ENCODE measurements at regions not wholly inside any gene's neighbourhood (a gene's known extent, or its start where the extent isn't known, plus 50 kb on each side); places are given as distances from the start of the nearest gene placed in this dataset.

DNA sequence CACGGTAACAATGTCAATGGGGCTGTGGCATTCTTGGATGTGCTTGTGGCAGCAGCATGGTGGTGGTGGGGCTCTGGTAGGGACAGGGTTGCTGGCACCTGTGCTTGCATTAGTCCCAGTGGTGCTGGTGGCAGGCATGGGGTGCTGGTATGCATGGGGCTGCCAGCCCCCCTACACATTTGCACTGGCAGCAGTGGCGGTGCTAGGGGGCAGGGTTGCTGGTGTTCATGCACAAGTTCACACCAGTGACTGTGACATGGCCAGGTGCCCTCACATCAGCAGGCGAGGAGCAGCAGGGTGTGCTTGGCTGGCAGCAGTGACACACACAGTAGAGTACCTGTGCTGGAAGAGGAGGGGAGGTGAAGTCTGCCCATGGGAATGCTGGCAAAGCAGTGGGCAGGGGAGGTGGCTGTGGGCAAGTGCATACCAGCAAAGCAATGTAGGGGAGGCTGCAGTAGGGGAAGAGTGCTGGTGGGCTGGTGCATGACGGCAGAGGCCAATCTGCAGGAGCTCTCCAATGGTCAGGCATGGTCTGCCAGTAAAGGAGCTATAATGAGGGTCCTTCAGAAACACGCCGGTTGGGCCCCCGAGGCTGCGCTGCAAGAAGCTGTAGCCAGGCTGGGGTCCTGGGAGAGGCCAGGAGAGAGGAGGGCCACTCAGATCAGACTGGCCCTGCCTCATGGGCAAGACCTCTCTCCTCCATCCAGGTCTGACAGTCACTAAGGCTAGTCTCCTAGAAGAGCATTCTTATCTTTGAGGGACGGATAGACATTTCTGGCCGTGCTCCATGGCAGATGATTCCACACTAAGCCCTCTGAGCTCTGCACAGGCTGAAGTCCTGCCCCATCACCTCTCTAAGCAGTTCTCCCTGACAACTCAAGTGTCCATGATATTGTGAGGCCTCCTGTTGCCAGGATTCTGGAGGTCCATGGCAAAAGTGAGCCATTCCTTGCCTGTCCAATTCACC is 406.4 kb downstream of the SEMA3D start:
- Mint-ChIP-seq H3K27ac (ENCODE audit: unreplicated experiment) (no peak overlapping the region), H3K4me1 (ENCODE audit: unreplicated experiment) (no peaks in the 10 kb centered on the region), H3K4me3 (ENCODE audit: unreplicated experiment) (no peak overlapping the region), H3K36me3 (ENCODE audit: low read depth, unreplicated experiment) (no peaks in the 10 kb centered on the region), H3K27me3 (ENCODE audit: unreplicated experiment) (no peaks in the 10 kb centered on the region), H3K9me3 (ENCODE audit: unreplicated experiment) (peaks cover 4% of the 10 kb centered on the region)
- no peak for DNase-seq (ENCODE audit: low spot score)
- no peak for TF ChIP-seq CTCF (IDR thresholded peaks at IDR 0.05; ENCODE audit: unreplicated experiment)

GRCh38 chr7:84757761-84758160 is 429.1 kb downstream of the SEMA3D start:
- Mint-ChIP-seq H3K4me3 (ENCODE audit: unreplicated experiment) (no peak overlapping the region), H3K27ac (ENCODE audit: unreplicated experiment) (no peak overlapping the region), H3K27me3 (ENCODE audit: unreplicated experiment) (no peaks in the 10 kb centered on the region), H3K9me3 (ENCODE audit: unreplicated experiment) (no peaks in the 10 kb centered on the region), H3K4me1 (ENCODE audit: unreplicated experiment) (no peaks in the 10 kb centered on the region), H3K36me3 (ENCODE audit: low read depth, unreplicated experiment) (no peaks in the 10 kb centered on the region)
- no peak for DNase-seq (ENCODE audit: low spot score)
- TF ChIP-seq CTCF (IDR thresholded peaks at IDR 0.05; ENCODE audit: unreplicated experiment) = no peak

GRCh38 chr7:84746353-84746752 is 440.5 kb downstream of the SEMA3D start:
- Mint-ChIP-seq H3K9me3 (ENCODE audit: unreplicated experiment) (no peaks in the 10 kb centered on the region), H3K27me3 (ENCODE audit: unreplicated experiment) (no peaks in the 10 kb centered on the region), H3K4me3 (ENCODE audit: unreplicated experiment) (no peak overlapping the region), H3K27ac (ENCODE audit: unreplicated experiment) (no peak overlapping the region), H3K36me3 (ENCODE audit: low read depth, unreplicated experiment) (no peaks in the 10 kb centered on the region), H3K4me1 (ENCODE audit: unreplicated experiment) (no peaks in the 10 kb centered on the region)
- no peak for TF ChIP-seq CTCF (IDR thresholded peaks at IDR 0.05; ENCODE audit: unreplicated experiment)
- no peak for DNase-seq (ENCODE audit: low spot score)

DNA sequence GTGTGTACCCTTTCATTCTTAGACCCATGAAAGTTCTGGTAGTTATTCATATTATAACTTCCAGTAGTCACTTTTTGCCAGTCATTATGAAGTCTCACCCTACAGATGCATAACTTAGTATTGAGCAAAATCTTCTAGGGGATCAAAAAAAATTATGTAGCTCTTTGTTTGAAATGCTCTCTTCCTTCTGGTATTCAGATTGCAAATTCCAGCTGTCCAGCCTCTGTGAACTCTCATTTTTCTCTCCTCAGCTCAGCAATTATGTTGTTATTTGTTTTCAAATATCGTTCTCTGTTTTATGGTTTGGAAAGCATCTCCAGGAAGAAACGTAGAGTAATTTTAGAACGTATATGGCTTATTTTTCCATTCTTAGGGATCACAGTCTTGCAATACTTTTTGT is 442.5 kb downstream of the SEMA3D start:
- no peak for DNase-seq (ENCODE audit: low spot score)
- no peak for TF ChIP-seq CTCF (IDR thresholded peaks at IDR 0.05; ENCODE audit: unreplicated experiment)
- Mint-ChIP-seq H3K36me3 (ENCODE audit: low read depth, unreplicated experiment) (no peaks in the 10 kb centered on the region), H3K4me3 (ENCODE audit: unreplicated experiment) (no peak overlapping the region), H3K4me1 (ENCODE audit: unreplicated experiment) (no peaks in the 10 kb centered on the region), H3K27ac (ENCODE audit: unreplicated experiment) (no peak overlapping the region), H3K27me3 (ENCODE audit: unreplicated experiment) (no peaks in the 10 kb centered on the region), H3K9me3 (ENCODE audit: unreplicated experiment) (no peaks in the 10 kb centered on the region)

- H3K4me3 Mint-ChIP-seq (ENCODE audit: unreplicated experiment) = no peak overlapping the region
- DNase-seq (ENCODE audit: low spot score) = no peak
- H3K36me3 Mint-ChIP-seq (ENCODE audit: low read depth, unreplicated experiment) = no peaks in the 10 kb centered on the region
- H3K27me3 Mint-ChIP-seq (ENCODE audit: unreplicated experiment) = no peaks in the 10 kb centered on the region
- H3K9me3 Mint-ChIP-seq (ENCODE audit: unreplicated experiment) = no peaks in the 10 kb centered on the region
- no peaks in the 10 kb centered on the region for H3K4me1 Mint-ChIP-seq (ENCODE audit: unreplicated experiment)
- H3K27ac Mint-ChIP-seq (ENCODE audit: unreplicated experiment) = no peak overlapping the region
- no peak for TF ChIP-seq CTCF (IDR thresholded peaks at IDR 0.05; ENCODE audit: unreplicated experiment)
Measured at GRCh38 chr7:84738583-84739150, 448.2 kb downstream of the SEMA3D start.

Measured in endothelial cell (in vitro differentiated cells).